ENCODE measurements at regions not wholly inside any gene's neighbourhood (a gene's known extent, or its start where the extent isn't known, plus 50 kb on each side); places are given as distances from the start of the nearest gene placed in this dataset.

- Histone ChIP-seq H3K9ac (ENCODE audit: low read depth in 1 of 3, low read length in 3 of 3) (no peak overlapping the region), H3K36me3 (ENCODE audit: control insufficient read depth in 3 of 3, insufficient read depth in 3 of 3, low read length in 3 of 3) (no peaks in the 10 kb centered on the region), H3K4me3 (ENCODE audit: low read length in 3 of 3) (no peak overlapping the region), H3K9me3 (ENCODE audit: control insufficient read depth in 3 of 3, low read length in 3 of 3) (no peaks in the 10 kb centered on the region), H3K27me3 (ENCODE audit: control insufficient read depth in 3 of 3, insufficient read depth in 3 of 3, low read length in 3 of 3) (no peaks in the 10 kb centered on the region), H3K4me1 (ENCODE audit: control insufficient read depth in 3 of 3, insufficient read depth in 3 of 3, low read length in 3 of 3) (no peaks in the 10 kb centered on the region), H3K27ac (ENCODE audit: low read depth, low read length) (no peak overlapping the region)
Observed at GRCh38 chr7:126228356-126229061, 1024.2 kb downstream of the GRM8 start.

- Histone ChIP-seq H3K9ac (ENCODE audit: low read depth in 1 of 3, low read length in 3 of 3) (no peak overlapping the region), H3K4me3 (ENCODE audit: low read length in 3 of 3) (no peak overlapping the region), H3K27me3 (ENCODE audit: control insufficient read depth in 3 of 3, insufficient read depth in 3 of 3, low read length in 3 of 3) (no peaks in the 10 kb centered on the region), H3K36me3 (ENCODE audit: control insufficient read depth in 3 of 3, insufficient read depth in 3 of 3, low read length in 3 of 3) (no peaks in the 10 kb centered on the region), H3K9me3 (ENCODE audit: control insufficient read depth in 3 of 3, low read length in 3 of 3) (no peaks in the 10 kb centered on the region), H3K4me1 (ENCODE audit: control insufficient read depth in 3 of 3, insufficient read depth in 3 of 3, low read length in 3 of 3) (no peaks in the 10 kb centered on the region), H3K27ac (ENCODE audit: low read depth, low read length) (no peak overlapping the region)
Observed at GRCh38 chr7:126227643-126228042, 1025.1 kb downstream of the GRM8 start.

GRCh38 chr7:126227055-126227454, 1025.7 kb downstream of the GRM8 start:
- no peaks in the 10 kb centered on the region for H3K9me3 ChIP-seq (ENCODE audit: control insufficient read depth in 3 of 3, low read length in 3 of 3)
- H3K9ac ChIP-seq (ENCODE audit: low read depth in 1 of 3, low read length in 3 of 3) = no peak overlapping the region
- no peaks in the 10 kb centered on the region for H3K4me1 ChIP-seq (ENCODE audit: control insufficient read depth in 3 of 3, insufficient read depth in 3 of 3, low read length in 3 of 3)
- H3K27ac ChIP-seq (ENCODE audit: low read depth, low read length) = no peak overlapping the region
- no peak overlapping the region for H3K4me3 ChIP-seq (ENCODE audit: low read length in 3 of 3)
- no peaks in the 10 kb centered on the region for H3K27me3 ChIP-seq (ENCODE audit: control insufficient read depth in 3 of 3, insufficient read depth in 3 of 3, low read length in 3 of 3)
- no peaks in the 10 kb centered on the region for H3K36me3 ChIP-seq (ENCODE audit: control insufficient read depth in 3 of 3, insufficient read depth in 3 of 3, low read length in 3 of 3)

GRCh38 chr7:126223729-126224128, 1029.0 kb downstream of the GRM8 start:
- Histone ChIP-seq H3K27me3 (ENCODE audit: control insufficient read depth in 3 of 3, insufficient read depth in 3 of 3, low read length in 3 of 3) (no peaks in the 10 kb centered on the region), H3K9me3 (ENCODE audit: control insufficient read depth in 3 of 3, low read length in 3 of 3) (peaks cover 0 to 4% (median 0%) of the 10 kb centered on the region in 3 donors), H3K4me3 (ENCODE audit: low read length in 3 of 3) (no peak overlapping the region), H3K36me3 (ENCODE audit: control insufficient read depth in 3 of 3, insufficient read depth in 3 of 3, low read length in 3 of 3) (no peaks in the 10 kb centered on the region), H3K27ac (ENCODE audit: low read depth, low read length) (no peak overlapping the region), H3K4me1 (ENCODE audit: control insufficient read depth in 3 of 3, insufficient read depth in 3 of 3, low read length in 3 of 3) (no peaks in the 10 kb centered on the region), H3K9ac (ENCODE audit: low read depth in 1 of 3, low read length in 3 of 3) (no peak overlapping the region)

GRCh38 chr7:126222782-126223181, 1030.0 kb downstream of the GRM8 start:
- H3K9ac ChIP-seq (ENCODE audit: low read depth in 1 of 3, low read length in 3 of 3) = no peak overlapping the region
- no peaks in the 10 kb centered on the region for H3K27me3 ChIP-seq (ENCODE audit: control insufficient read depth in 3 of 3, insufficient read depth in 3 of 3, low read length in 3 of 3)
- H3K9me3 ChIP-seq (ENCODE audit: control insufficient read depth in 3 of 3, low read length in 3 of 3) = peaks cover 0 to 4% (median 0%) of the 10 kb centered on the region in 3 donors
- no peak overlapping the region for H3K4me3 ChIP-seq (ENCODE audit: low read length in 3 of 3)
- no peak overlapping the region for H3K27ac ChIP-seq (ENCODE audit: low read depth, low read length)
- H3K4me1 ChIP-seq (ENCODE audit: control insufficient read depth in 3 of 3, insufficient read depth in 3 of 3, low read length in 3 of 3) = no peaks in the 10 kb centered on the region
- no peaks in the 10 kb centered on the region for H3K36me3 ChIP-seq (ENCODE audit: control insufficient read depth in 3 of 3, insufficient read depth in 3 of 3, low read length in 3 of 3)

- Histone ChIP-seq H3K36me3 (ENCODE audit: control insufficient read depth in 3 of 3, insufficient read depth in 3 of 3, low read length in 3 of 3) (no peaks in the 10 kb centered on the region), H3K4me3 (ENCODE audit: low read length in 3 of 3) (no peak overlapping the region), H3K27me3 (ENCODE audit: control insufficient read depth in 3 of 3, insufficient read depth in 3 of 3, low read length in 3 of 3) (no peaks in the 10 kb centered on the region)
Observed at GRCh38 chr7:126215785-126216184, 1037.0 kb downstream of the GRM8 start.

GRCh38 chr7:126213876-126214275, 1038.9 kb downstream of the GRM8 start:
- Histone ChIP-seq H3K4me1 (ENCODE audit: control insufficient read depth in 3 of 3, insufficient read depth in 3 of 3, low read length in 3 of 3) (no peaks in the 10 kb centered on the region), H3K27ac (ENCODE audit: low read depth, low read length) (no peak overlapping the region), H3K4me3 (ENCODE audit: low read length in 3 of 3) (no peak overlapping the region), H3K27me3 (ENCODE audit: control insufficient read depth in 3 of 3, insufficient read depth in 3 of 3, low read length in 3 of 3) (no peaks in the 10 kb centered on the region), H3K9ac (ENCODE audit: low read depth in 1 of 3, low read length in 3 of 3) (no peak overlapping the region), H3K9me3 (ENCODE audit: control insufficient read depth in 3 of 3, low read length in 3 of 3) (no peaks in the 10 kb centered on the region), H3K36me3 (ENCODE audit: control insufficient read depth in 3 of 3, insufficient read depth in 3 of 3, low read length in 3 of 3) (no peaks in the 10 kb centered on the region)

More at GRCh38 chr7:126215785-126216184, 1037.0 kb downstream of the GRM8 start:
- Histone ChIP-seq H3K9me3 (ENCODE audit: control insufficient read depth in 3 of 3, low read length in 3 of 3) (peaks cover 0 to 4% (median 0%) of the 10 kb centered on the region in 3 donors), H3K4me1 (ENCODE audit: control insufficient read depth in 3 of 3, insufficient read depth in 3 of 3, low read length in 3 of 3) (no peaks in the 10 kb centered on the region), H3K9ac (ENCODE audit: low read depth in 1 of 3, low read length in 3 of 3) (no peak overlapping the region), H3K27ac (ENCODE audit: low read depth, low read length) (no peak overlapping the region)

GRCh38 chr7:126211875-126212274, 1040.9 kb downstream of the GRM8 start:
- no peak overlapping the region for H3K9ac ChIP-seq (ENCODE audit: low read depth in 1 of 3, low read length in 3 of 3)
- no peak overlapping the region for H3K4me3 ChIP-seq (ENCODE audit: low read length in 3 of 3)
- no peaks in the 10 kb centered on the region for H3K4me1 ChIP-seq (ENCODE audit: control insufficient read depth in 3 of 3, insufficient read depth in 3 of 3, low read length in 3 of 3)
- no peaks in the 10 kb centered on the region for H3K27me3 ChIP-seq (ENCODE audit: control insufficient read depth in 3 of 3, insufficient read depth in 3 of 3, low read length in 3 of 3)
- no peaks in the 10 kb centered on the region for H3K9me3 ChIP-seq (ENCODE audit: control insufficient read depth in 3 of 3, low read length in 3 of 3)
- no peaks in the 10 kb centered on the region for H3K36me3 ChIP-seq (ENCODE audit: control insufficient read depth in 3 of 3, insufficient read depth in 3 of 3, low read length in 3 of 3)
- no peak overlapping the region for H3K27ac ChIP-seq (ENCODE audit: low read depth, low read length)

GRCh38 chr7:126210707-126211106, 1042.0 kb downstream of the GRM8 start:
- Histone ChIP-seq H3K4me1 (ENCODE audit: control insufficient read depth in 3 of 3, insufficient read depth in 3 of 3, low read length in 3 of 3) (no peaks in the 10 kb centered on the region), H3K36me3 (ENCODE audit: control insufficient read depth in 3 of 3, insufficient read depth in 3 of 3, low read length in 3 of 3) (no peaks in the 10 kb centered on the region), H3K9me3 (ENCODE audit: control insufficient read depth in 3 of 3, low read length in 3 of 3) (no peaks in the 10 kb centered on the region), H3K27me3 (ENCODE audit: control insufficient read depth in 3 of 3, insufficient read depth in 3 of 3, low read length in 3 of 3) (no peaks in the 10 kb centered on the region), H3K27ac (ENCODE audit: low read depth, low read length) (no peak overlapping the region), H3K9ac (ENCODE audit: low read depth in 1 of 3, low read length in 3 of 3) (no peak overlapping the region), H3K4me3 (ENCODE audit: low read length in 3 of 3) (no peak overlapping the region)

GRCh38 chr7:126203185-126203584, 1049.6 kb downstream of the GRM8 start:
- Histone ChIP-seq H3K36me3 (ENCODE audit: control insufficient read depth in 3 of 3, insufficient read depth in 3 of 3, low read length in 3 of 3) (no peaks in the 10 kb centered on the region), H3K4me1 (ENCODE audit: control insufficient read depth in 3 of 3, insufficient read depth in 3 of 3, low read length in 3 of 3) (no peaks in the 10 kb centered on the region)

More at GRCh38 chr7:126203185-126203584, 1049.6 kb downstream of the GRM8 start:
- Histone ChIP-seq H3K27ac (ENCODE audit: low read depth, low read length) (no peak overlapping the region), H3K4me3 (ENCODE audit: low read length in 3 of 3) (no peak overlapping the region), H3K9me3 (ENCODE audit: control insufficient read depth in 3 of 3, low read length in 3 of 3) (no peaks in the 10 kb centered on the region), H3K9ac (ENCODE audit: low read depth in 1 of 3, low read length in 3 of 3) (no peak overlapping the region), H3K27me3 (ENCODE audit: control insufficient read depth in 3 of 3, insufficient read depth in 3 of 3, low read length in 3 of 3) (no peaks in the 10 kb centered on the region)
